ENCODE measurements at regions not wholly inside any gene's neighbourhood (a gene's known extent, or its start where the extent isn't known, plus 50 kb on each side); places are given as distances from the start of the nearest gene placed in this dataset.

GRCh38 chr11:37511425-37511933 lies 913.4 kb upstream of the RAG2 start:
- DNase-seq (ENCODE audit: low spot score) (no peak), ATAC-seq (no peak), FAIRE-seq (no peak)
- Histone ChIP-seq H3K27ac (ENCODE audit: extremely low read length, insufficient read depth, low read length) (no peak overlapping the region), H2AFZ (ENCODE audit: low read length) (no peak overlapping the region), H3K27me3 (ENCODE audit: control insufficient read depth in 1 of 2, insufficient read depth in 2 of 2, low read length in 2 of 2) (no peaks in the 10 kb centered on the region), H3K9me3 (ENCODE audit: low read length) (peaks cover 84% of the 10 kb centered on the region), H3K4me3 (replicated peaks in 1 of 3; ENCODE audit: insufficient read depth in 1 of 3, low read depth in 2 of 3, low read length in 3 of 3) (no peak overlapping the region), H3K9ac (ENCODE audit: insufficient read depth, low read depth, low read length) (no peak overlapping the region), H3K79me2 (ENCODE audit: insufficient read depth, low read length) (no peaks in the 10 kb centered on the region), H4K20me1 (ENCODE audit: insufficient read depth, low read length) (no peaks in the 10 kb centered on the region), H3K4me1 (ENCODE audit: insufficient read depth, low read length) (no peaks in the 10 kb centered on the region), H3K36me3 (replicated peaks in 1 of 2; ENCODE audit: control insufficient read depth in 1 of 2, insufficient read depth in 2 of 2, low read length in 2 of 2) (no peaks in the 10 kb centered on the region), H3K4me2 (ENCODE audit: low read depth, low read length) (no peak overlapping the region)
- intact Hi-C loops (cut with micrococcal nuclease; ENCODE audit: unreplicated experiment): no loop called here
- TF ChIP-seq ZNF780A (CRISPR knock-in tag; IDR thresholded peaks at IDR 0.05): no peak
- no peak for TF ChIP-seq ZNF674 (CRISPR knock-in tag; IDR thresholded peaks at IDR 0.05; ENCODE audit: low read depth)
- TF ChIP-seq NFYB (CRISPR knock-in tag; IDR thresholded peaks at IDR 0.05): no peak
- BruUV-seq (replicated peaks): no TSS peak
- in situ Hi-C loops (cut with HindIII; ENCODE audit: extremely low pct_ligation_motif_present, low pct_unique_long_range_greater_than_20kb): no loop called here
- CTCF ChIA-PET (ENCODE audit: low intra/inter-chr PET ratio, low total read pairs): no interaction called here
- POLR2A ChIA-PET: no interaction called here
- 11% methylated on average over 1 of the region's 1 CpG for WGBS (ENCODE audit: low lambda C conversion rate)

GRCh38 chr11:37509506-37509905 lies 911.5 kb upstream of the RAG2 start:
- intact Hi-C loops (cut with micrococcal nuclease; ENCODE audit: unreplicated experiment) (no loop called here), in situ Hi-C loops (cut with HindIII; ENCODE audit: extremely low pct_ligation_motif_present, low pct_unique_long_range_greater_than_20kb) (no loop called here)
- FAIRE-seq: no peak
- Histone ChIP-seq H3K79me2 (ENCODE audit: insufficient read depth, low read length) (no peaks in the 10 kb centered on the region), H2AFZ (ENCODE audit: low read length) (no peak overlapping the region), H3K36me3 (replicated peaks in 1 of 2; ENCODE audit: control insufficient read depth in 1 of 2, insufficient read depth in 2 of 2, low read length in 2 of 2) (no peaks in the 10 kb centered on the region), H3K27me3 (ENCODE audit: control insufficient read depth in 1 of 2, insufficient read depth in 2 of 2, low read length in 2 of 2) (no peaks in the 10 kb centered on the region), H3K4me1 (ENCODE audit: insufficient read depth, low read length) (no peaks in the 10 kb centered on the region), H3K27ac (ENCODE audit: extremely low read length, insufficient read depth, low read length) (no peak overlapping the region), H3K9ac (ENCODE audit: insufficient read depth, low read depth, low read length) (no peak overlapping the region), H3K9me3 (ENCODE audit: low read length) (peaks cover 86% of the 10 kb centered on the region), H4K20me1 (ENCODE audit: insufficient read depth, low read length) (no peaks in the 10 kb centered on the region), H3K4me3 (replicated peaks in 1 of 3; ENCODE audit: insufficient read depth in 1 of 3, low read depth in 2 of 3, low read length in 3 of 3) (no peak overlapping the region), H3K4me2 (ENCODE audit: low read depth, low read length) (no peak overlapping the region)
- WGBS (ENCODE audit: low lambda C conversion rate): 0% methylated on average over 2 of the region's 2 CpGs
- DNase-seq (ENCODE audit: low spot score): no peak
- TF ChIP-seq KMT2A (CRISPR knock-in tag; IDR thresholded peaks at IDR 0.05): no peak
- no peak for TF ChIP-seq NRL (CRISPR knock-in tag; IDR thresholded peaks at IDR 0.05; ENCODE audit: borderline replicate concordance)
- TF ChIP-seq HOXA5 (CRISPR knock-in tag; IDR thresholded peaks at IDR 0.05): no peak
- no peak for TF ChIP-seq KAT2B (IDR thresholded peaks at IDR 0.05; ENCODE audit: borderline replicate concordance, low read depth, low read length)
- no peak for TF ChIP-seq ZNF710 (CRISPR knock-in tag; IDR thresholded peaks at IDR 0.05; ENCODE audit: borderline replicate concordance)
- TF ChIP-seq ETS1 (CRISPR knock-in tag; IDR thresholded peaks at IDR 0.05): no peak
- POLR2A ChIA-PET: no interaction called here
- CTCF ChIA-PET (ENCODE audit: low intra/inter-chr PET ratio, low total read pairs): no interaction called here
- no peak for ATAC-seq
- no TSS peak for BruUV-seq (replicated peaks)

Data from HepG2 (cell line).